ENCODE measurements at regions not wholly inside any gene's neighbourhood (a gene's known extent, or its start where the extent isn't known, plus 50 kb on each side); places are given as distances from the start of the nearest gene placed in this dataset.
A peak's percentile ranks its signal among the peaks of the same experiment; 100 is the strongest.
"Not testable (repeated sequence)": the region's sequence is repeated elsewhere in the genome, so short reads cannot be mapped to it uniquely, and the experiment has no call there.

- no peak for DNase-seq
- TF ChIP-seq POLR2A (IDR thresholded peaks at IDR 0.05; ENCODE audit: low read length) (no peak), GATA1 (IDR thresholded peaks at IDR 0.05; ENCODE audit: low read depth, low read length) (no peak)
These were observed 220.5 kb downstream of the CYP26B1 start for GRCh38 chr2:71926876-71927756.

- no peak for DNase-seq
- no peak for TF ChIP-seq POLR2A (IDR thresholded peaks at IDR 0.05; ENCODE audit: low read length)
- no peak for TF ChIP-seq GATA1 (IDR thresholded peaks at IDR 0.05; ENCODE audit: low read depth, low read length)
These were observed 221.6 kb downstream of the CYP26B1 start for GRCh38 chr2:71926089-71926447.

- DNase-seq = no peak
These were observed 222.2 kb downstream of the CYP26B1 start for GRCh38 chr2:71925268-71926088.

GRCh38 chr2:71923887-71924533 is 223.7 kb downstream of the CYP26B1 start:
- TF ChIP-seq GATA1 (IDR thresholded peaks at IDR 0.05; ENCODE audit: low read depth, low read length) = no peak
- TF ChIP-seq POLR2A (IDR thresholded peaks at IDR 0.05; ENCODE audit: low read length) = no peak
- DNase-seq = peak; percentile 64 to 81

More at GRCh38 chr2:71925268-71926088, 222.2 kb downstream of the CYP26B1 start:
- TF ChIP-seq GATA1 (IDR thresholded peaks at IDR 0.05; ENCODE audit: low read depth, low read length) = no peak
- no peak for TF ChIP-seq POLR2A (IDR thresholded peaks at IDR 0.05; ENCODE audit: low read length)

GRCh38 chr2:71923143-71923525 is 224.5 kb downstream of the CYP26B1 start:
- no peak for TF ChIP-seq POLR2A (IDR thresholded peaks at IDR 0.05; ENCODE audit: low read length)
- TF ChIP-seq GATA1 (IDR thresholded peaks at IDR 0.05; ENCODE audit: low read depth, low read length) = no peak
- DNase-seq = no peak

GRCh38 chr2:71922499-71923142 is 225.0 kb downstream of the CYP26B1 start:
- TF ChIP-seq GATA1 (IDR thresholded peaks at IDR 0.05; ENCODE audit: low read depth, low read length) = no peak
- TF ChIP-seq POLR2A (IDR thresholded peaks at IDR 0.05; ENCODE audit: low read length) = no peak
- no peak for DNase-seq

- TF ChIP-seq POLR2A (IDR thresholded peaks at IDR 0.05; ENCODE audit: low read length) (no peak), GATA1 (IDR thresholded peaks at IDR 0.05; ENCODE audit: low read depth, low read length) (no peak)
- DNase-seq = no peak
These were observed 225.6 kb downstream of the CYP26B1 start for GRCh38 chr2:71922091-71922490.

- not testable (repeated sequence) for DNase-seq
These were observed 226.8 kb downstream of the CYP26B1 start for GRCh38 chr2:71920819-71921218.

- DNase-seq = no peak
- TF ChIP-seq POLR2A (IDR thresholded peaks at IDR 0.05; ENCODE audit: low read length) (no peak), GATA1 (IDR thresholded peaks at IDR 0.05; ENCODE audit: low read depth, low read length) (no peak)
These were observed 228.0 kb downstream of the CYP26B1 start for GRCh38 chr2:71919708-71920107.

- DNase-seq = no peak
- TF ChIP-seq GATA1 (IDR thresholded peaks at IDR 0.05; ENCODE audit: low read depth, low read length) (no peak), POLR2A (IDR thresholded peaks at IDR 0.05; ENCODE audit: low read length) (no peak)
These were observed 237.4 kb downstream of the CYP26B1 start for GRCh38 chr2:71910277-71910676.

- DNase-seq = no peak
- TF ChIP-seq POLR2A (IDR thresholded peaks at IDR 0.05; ENCODE audit: low read length) (no peak), GATA1 (IDR thresholded peaks at IDR 0.05; ENCODE audit: low read depth, low read length) (no peak)
These were observed 238.9 kb downstream of the CYP26B1 start for GRCh38 chr2:71908798-71909197.

- TF ChIP-seq GATA1 (IDR thresholded peaks at IDR 0.05; ENCODE audit: low read depth, low read length) = no peak
- TF ChIP-seq POLR2A (IDR thresholded peaks at IDR 0.05; ENCODE audit: low read length) = no peak
- DNase-seq = no peak
These were observed 240.2 kb downstream of the CYP26B1 start for GRCh38 chr2:71907503-71907902.

- no peak for DNase-seq
- no peak for TF ChIP-seq GATA1 (IDR thresholded peaks at IDR 0.05; ENCODE audit: low read depth, low read length)
- TF ChIP-seq POLR2A (IDR thresholded peaks at IDR 0.05; ENCODE audit: low read length) = no peak
These were observed 241.2 kb downstream of the CYP26B1 start for GRCh38 chr2:71906357-71906973.
